Upper lobe of left lung (tissue), 6 donors: ENCODE measurements at regions not wholly inside any gene's neighbourhood (a gene's known extent, or its start where the extent isn't known, plus 50 kb on each side); places are given as distances from the start of the nearest gene placed in this dataset.

Source experiments
- ATAC-seq, 2 donors: fragments of 200-7000 bp; cut with Tn5 transposase; one replicate each; pipeline ENCODE4 v1.9.1; 2022; ENCODE audit warnings: mild to moderate bottlenecking in 2 of 2, moderate library complexity in 2 of 2; ENCODE audit not compliant: low FRiP score in 2 of 2
- DNase-seq, 2 donors: peaks; one replicate each; pipeline ENCODE4 v3.0.0-alpha.2; 2019 to 2020
- H3K27ac ChIP-seq, 4 donors: fragments of 200-600 bp; sonication (generic); one replicate each; pipeline ENCODE4 v1.5.1; 2016 to 2019
- H3K27me3 ChIP-seq, 4 donors: fragments of 200-600 bp; sonication (generic); one replicate each; pipeline ENCODE4 v1.5.1; 2017 to 2019
- H3K36me3 ChIP-seq, 4 donors: fragments of 200-600 bp; sonication (generic); one replicate each; pipeline ENCODE4 v1.5.1; 2016 to 2019
- H3K4me1 ChIP-seq, 4 donors: fragments of 200-600 bp; sonication (generic); one replicate each; pipeline ENCODE4 v1.5.1; 2018 to 2019
- H3K4me3 ChIP-seq, 4 donors: fragments of 200-600 bp; sonication (generic); one replicate each; pipeline ENCODE4 v1.5.1; 2017 to 2019; ENCODE audit warnings: mild to moderate bottlenecking in 2 of 4, moderate library complexity in 1 of 4
- H3K9me3 ChIP-seq, 4 donors: fragments of 200-600 bp; sonication (generic); one replicate each; pipeline ENCODE4 v1.5.1; 2018 to 2019
- CTCF ChIP-seq, 6 experiments: fragments of 450-650 bp in 4 of 6; fragments of 200-600 bp in 2 of 6; sonication (generic) in 2 of 6; IDR thresholded peaks; one replicate each; pipeline ENCODE4 v1.5.1; 2016 to 2019; ENCODE audit warnings: antibody characterized with exemption in 6 of 6
- EP300 ChIP-seq, 4 donors: sonication (generic); formaldehyde crosslinking; IDR thresholded peaks; one replicate each; pipeline ENCODE4 v1.5.1; 2017; ENCODE audit warnings: antibody characterized with exemption in 4 of 4, control low read depth in 2 of 4
- POLR2A ChIP-seq, 4 donors: fragments of 450-650 bp; IDR thresholded peaks; one replicate each; pipeline ENCODE4 v1.5.1; 2016 to 2017; ENCODE audit warnings: antibody characterized with exemption in 4 of 4, mild to moderate bottlenecking in 2 of 4
- POLR2AphosphoS5 ChIP-seq, 2 donors: sonication (generic); formaldehyde crosslinking; IDR thresholded peaks; one replicate each; pipeline ENCODE4 v1.5.1; 2017; ENCODE audit warnings: antibody characterized with exemption in 2 of 2
- WGBS, 2 donors: methylation state at CpG; one replicate each; pipeline ENCODE4 v1.1.5; 2017 to 2018; 5-methylcytosine and 5-hydroxymethylcytosine counted together
- donor health status: DM: no; HTN: no; CAD: no; lungs with moderate emphysema.
- donor health status: DM: no; HTN: yes; CAD: no; lungs with severe emphysema.

- Histone ChIP-seq H3K9me3 (no peaks in the 10 kb centered on the region), H3K4me1 (peaks cover 52 to 82% (median 58%) of the 10 kb centered on the region in 4 donors), H3K27me3 (no peaks in the 10 kb centered on the region), H3K4me3 (no peak overlapping the region), H3K27ac (peak overlapping the region; percentile 60 to 83 (median 70)), H3K36me3 (no peaks in the 10 kb centered on the region)
- DNase-seq = no peak
- ATAC-seq = no peak
- WGBS, 2 donors = 74 to 77% methylated on average over 4 of the region's 4 CpGs
- no peak for TF ChIP-seq EP300 (IDR thresholded peaks at IDR 0.05)
- TF ChIP-seq POLR2AphosphoS5 (IDR thresholded peaks at IDR 0.05) = no peak
- TF ChIP-seq CTCF (IDR thresholded peaks at IDR 0.05) = no peak
These were observed 83.5 kb downstream of the C9orf152 start for GRCh38 chr9:110124439-110124838.

- peak in 3 of 4 donors; percentile 17 to 58 (median 44) for TF ChIP-seq POLR2A (IDR thresholded peaks at IDR 0.05)
- TF ChIP-seq POLR2AphosphoS5 (IDR thresholded peaks at IDR 0.05) = peak; percentile 70 to 78
- no peak for TF ChIP-seq CTCF (IDR thresholded peaks at IDR 0.05)
- Histone ChIP-seq H3K9me3 (no peaks in the 10 kb centered on the region), H3K27ac (peak overlapping the region; percentile 68 to 83 (median 73)), H3K4me1 (peaks cover 54 to 85% (median 60%) of the 10 kb centered on the region in 4 donors), H3K4me3 (peak overlapping the region in 3 of 4 donors; percentile 7 to 39 (median 8)), H3K27me3 (no peaks in the 10 kb centered on the region), H3K36me3 (no peaks in the 10 kb centered on the region)
- peak; percentile 78 to 87 for DNase-seq
- ATAC-seq = peak; percentile 90 to 92
- WGBS, 2 donors = 44 to 62% methylated on average over 3 to 16 of the region's 16 CpGs
These were observed 82.7 kb downstream of the C9orf152 start for GRCh38 chr9:110125207-110125751.

GRCh38 chr9:110125763-110126351 is 82.1 kb downstream of the C9orf152 start:
- no peaks in the 10 kb centered on the region for H3K36me3 ChIP-seq
- H3K4me3 ChIP-seq = peak overlapping the region in 3 of 4 donors; percentile 7 to 39 (median 8)
- no peak for ATAC-seq
- peak overlapping the region; percentile 68 to 83 (median 73) for H3K27ac ChIP-seq
- H3K27me3 ChIP-seq = no peaks in the 10 kb centered on the region
- 64 to 66% methylated on average over 8 of the region's 8 CpGs for WGBS, 2 donors
- no peaks in the 10 kb centered on the region for H3K9me3 ChIP-seq
- TF ChIP-seq EP300 (IDR thresholded peaks at IDR 0.05) (no peak), CTCF (IDR thresholded peaks at IDR 0.05) (no peak), POLR2A (IDR thresholded peaks at IDR 0.05) (no peak), POLR2AphosphoS5 (IDR thresholded peaks at IDR 0.05) (no peak)
- DNase-seq = no peak
- peaks cover 57 to 86% (median 60%) of the 10 kb centered on the region in 4 donors for H3K4me1 ChIP-seq

- TF ChIP-seq CTCF (IDR thresholded peaks at IDR 0.05) (no peak), POLR2A (IDR thresholded peaks at IDR 0.05) (no peak), POLR2AphosphoS5 (IDR thresholded peaks at IDR 0.05) (no peak), EP300 (IDR thresholded peaks at IDR 0.05) (no peak)
- H3K4me1 ChIP-seq = peaks cover 57 to 89% (median 60%) of the 10 kb centered on the region in 4 donors
- no peaks in the 10 kb centered on the region for H3K27me3 ChIP-seq
- 43 to 48% methylated on average over 7 of the region's 7 CpGs for WGBS, 2 donors
- no peaks in the 10 kb centered on the region for H3K36me3 ChIP-seq
- peak overlapping the region; percentile 68 to 83 (median 73) for H3K27ac ChIP-seq
- ATAC-seq = no peak
- peak overlapping the region in 2 of 4 donors; percentile 21 to 39 for H3K4me3 ChIP-seq
- no peaks in the 10 kb centered on the region for H3K9me3 ChIP-seq
- no peak for DNase-seq
These were observed 81.4 kb downstream of the C9orf152 start for GRCh38 chr9:110126499-110126941.
